Epithelial cell of esophagus (primary cell): ENCODE measurements at regions not wholly inside any gene's neighbourhood (a gene's known extent, or its start where the extent isn't known, plus 50 kb on each side); places are given as distances from the start of the nearest gene placed in this dataset.

ENCODE experiments used
- DNase-seq: peaks from one replicate; pipeline ENCODE4 v3.0.0; 2010; ENCODE audit warnings: low read depth
- H3K4me3 ChIP-seq: 2 replicates; pipeline ENCODE4 v1.5.1; 2011; ENCODE audit warnings: mild to moderate bottlenecking, low read length, control low read depth
- TF ChIP-seq, protein P1 (sequence below): IDR thresholded peaks from 2 replicates; pipeline ENCODE4 v1.5.1; 2011; ENCODE audit warnings: low read depth, mild to moderate bottlenecking, low read length, control low read depth, inconsistent platforms; ENCODE audit not compliant: insufficient read depth; ENCODE audit errors: missing control alignments

DNA sequence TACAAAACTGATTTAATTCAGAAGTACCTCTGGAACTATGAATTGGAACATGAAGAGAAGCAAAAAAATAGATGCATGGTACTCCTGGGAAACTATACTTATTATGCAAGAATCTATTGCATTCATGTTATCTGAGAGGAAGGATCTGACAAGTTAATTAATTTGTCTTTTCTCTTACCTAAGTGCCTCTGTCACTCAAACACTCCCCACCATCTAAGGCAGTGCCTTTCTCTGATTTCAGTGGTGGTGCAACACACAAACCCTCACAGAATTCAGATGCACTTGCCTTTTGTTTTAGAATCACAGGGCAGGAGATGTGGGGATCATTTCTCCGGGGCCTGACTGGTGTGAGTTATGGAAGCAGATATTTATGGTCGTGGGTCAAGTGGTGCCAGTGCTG is 52.5 kb upstream of the C9orf72 start:
- DNase-seq, result peak; percentile 14
- H3K4me3 ChIP-seq, result no peak overlapping the region

DNA sequence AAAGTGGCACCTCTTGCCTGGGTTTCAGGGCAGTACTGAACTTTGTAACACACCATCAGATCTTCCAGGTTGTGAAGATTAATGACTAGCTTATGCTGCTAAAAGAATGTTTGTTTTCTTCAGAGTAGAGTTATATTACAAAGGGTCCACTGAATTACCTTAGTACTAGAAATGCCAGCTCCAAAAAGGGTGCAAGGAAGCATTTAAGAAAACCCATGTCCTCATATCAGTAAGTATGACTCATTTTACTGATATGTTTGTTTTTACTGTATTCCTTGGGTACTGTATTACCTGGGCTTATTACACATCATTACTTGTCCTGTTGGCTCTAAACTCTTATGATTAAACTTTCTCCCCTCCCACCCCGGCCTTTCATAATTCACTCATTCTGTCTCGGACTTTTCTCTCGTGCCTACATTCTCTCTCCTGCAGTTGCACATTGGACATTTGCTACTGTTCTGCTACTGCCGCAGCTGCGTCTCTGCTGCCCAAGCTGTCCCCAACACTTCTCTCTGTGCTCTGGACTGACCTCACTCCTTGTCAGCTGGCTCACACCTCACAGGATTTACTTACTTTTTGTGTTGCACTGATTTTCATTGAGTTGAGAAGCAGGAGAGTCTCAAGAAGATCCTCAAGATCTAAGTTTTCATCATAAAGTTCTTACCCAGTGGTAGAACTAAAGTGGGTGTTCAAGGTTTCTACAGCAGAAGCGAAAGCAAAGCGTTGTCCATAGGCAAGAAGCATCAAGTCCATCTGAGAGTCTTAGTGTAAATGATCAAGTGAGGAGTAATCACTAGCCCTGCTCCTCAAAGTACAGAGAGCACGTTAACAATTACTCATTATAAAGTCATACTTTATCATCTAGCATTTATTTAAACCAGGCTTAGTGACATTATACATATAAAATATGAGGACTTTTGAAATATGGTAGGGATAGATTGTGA is 53.2 kb upstream of the C9orf72 start:
- no peak overlapping the region for H3K4me3 ChIP-seq
- TF ChIP-seq, protein P1, sequence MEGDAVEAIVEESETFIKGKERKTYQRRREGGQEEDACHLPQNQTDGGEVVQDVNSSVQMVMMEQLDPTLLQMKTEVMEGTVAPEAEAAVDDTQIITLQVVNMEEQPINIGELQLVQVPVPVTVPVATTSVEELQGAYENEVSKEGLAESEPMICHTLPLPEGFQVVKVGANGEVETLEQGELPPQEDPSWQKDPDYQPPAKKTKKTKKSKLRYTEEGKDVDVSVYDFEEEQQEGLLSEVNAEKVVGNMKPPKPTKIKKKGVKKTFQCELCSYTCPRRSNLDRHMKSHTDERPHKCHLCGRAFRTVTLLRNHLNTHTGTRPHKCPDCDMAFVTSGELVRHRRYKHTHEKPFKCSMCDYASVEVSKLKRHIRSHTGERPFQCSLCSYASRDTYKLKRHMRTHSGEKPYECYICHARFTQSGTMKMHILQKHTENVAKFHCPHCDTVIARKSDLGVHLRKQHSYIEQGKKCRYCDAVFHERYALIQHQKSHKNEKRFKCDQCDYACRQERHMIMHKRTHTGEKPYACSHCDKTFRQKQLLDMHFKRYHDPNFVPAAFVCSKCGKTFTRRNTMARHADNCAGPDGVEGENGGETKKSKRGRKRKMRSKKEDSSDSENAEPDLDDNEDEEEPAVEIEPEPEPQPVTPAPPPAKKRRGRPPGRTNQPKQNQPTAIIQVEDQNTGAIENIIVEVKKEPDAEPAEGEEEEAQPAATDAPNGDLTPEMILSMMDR, result no peak
- peak; percentile 83 for DNase-seq

More for the DNA sequence above, 52.5 kb upstream of the C9orf72 start:
- TF ChIP-seq, protein P1, result no peak

DNA sequence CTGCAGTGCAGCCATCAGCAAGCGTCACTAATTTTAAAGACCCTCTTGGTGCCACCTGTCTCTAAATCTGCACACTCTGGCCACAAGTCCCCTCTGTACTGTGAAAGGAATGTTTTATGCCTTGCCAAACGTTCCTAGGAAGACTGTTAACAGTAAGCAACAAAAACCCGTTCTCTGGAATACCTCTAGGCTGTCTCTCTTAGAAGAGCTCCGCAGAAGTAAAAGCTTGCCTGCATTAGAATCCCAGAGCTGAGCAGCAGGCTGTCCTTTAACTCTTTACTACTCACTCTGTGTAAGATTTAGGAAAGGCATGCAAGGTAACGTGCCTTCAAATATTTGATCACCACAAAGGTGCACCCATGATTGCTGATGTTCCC is 53.9 kb upstream of the C9orf72 start:
- H3K4me3 ChIP-seq, result no peak overlapping the region
- TF ChIP-seq, protein P1, result no peak
- no peak for DNase-seq

DNA sequence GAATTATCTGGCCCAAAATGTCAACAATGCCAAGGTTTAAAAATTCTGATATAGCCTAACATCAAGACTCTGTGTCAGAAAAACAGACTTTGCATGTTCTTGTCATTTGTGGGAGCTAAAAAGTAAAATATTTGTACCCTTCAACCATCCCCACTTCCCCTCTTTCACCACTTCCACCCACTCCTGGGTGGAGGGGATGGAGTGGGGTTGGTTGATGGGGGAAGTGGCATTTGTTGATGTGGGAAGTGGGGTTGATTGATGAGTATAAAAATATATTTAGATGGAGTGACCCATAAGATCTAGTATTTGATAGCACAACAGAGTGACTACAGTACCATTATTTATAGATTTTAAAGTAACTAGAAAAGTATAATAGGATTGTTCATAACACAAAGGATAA is 55.0 kb upstream of the C9orf72 start:
- TF ChIP-seq, protein P1, result no peak
- H3K4me3 ChIP-seq, result no peak overlapping the region
- DNase-seq, result no peak

DNA sequence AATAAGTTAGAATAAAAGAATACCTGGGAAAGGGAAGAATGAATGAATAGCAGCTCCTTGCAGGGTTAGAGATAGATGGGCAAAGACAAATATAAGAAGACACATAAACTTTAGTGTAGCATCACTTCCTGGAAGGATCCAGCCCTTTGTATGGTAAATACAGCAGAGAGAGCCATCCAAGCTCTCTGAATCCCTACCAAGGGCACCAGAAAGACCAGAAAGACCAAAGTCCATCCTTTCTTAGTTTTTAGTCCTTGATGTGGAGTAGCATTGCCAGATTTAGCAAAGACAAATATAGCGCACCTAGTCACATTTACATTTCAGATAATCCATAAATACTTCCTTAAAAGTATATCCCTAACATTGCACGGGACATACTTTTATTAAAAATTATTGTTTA is 56.1 kb upstream of the C9orf72 start:
- TF ChIP-seq, protein P1, result no peak
- DNase-seq, result no peak
- no peak overlapping the region for H3K4me3 ChIP-seq

DNA sequence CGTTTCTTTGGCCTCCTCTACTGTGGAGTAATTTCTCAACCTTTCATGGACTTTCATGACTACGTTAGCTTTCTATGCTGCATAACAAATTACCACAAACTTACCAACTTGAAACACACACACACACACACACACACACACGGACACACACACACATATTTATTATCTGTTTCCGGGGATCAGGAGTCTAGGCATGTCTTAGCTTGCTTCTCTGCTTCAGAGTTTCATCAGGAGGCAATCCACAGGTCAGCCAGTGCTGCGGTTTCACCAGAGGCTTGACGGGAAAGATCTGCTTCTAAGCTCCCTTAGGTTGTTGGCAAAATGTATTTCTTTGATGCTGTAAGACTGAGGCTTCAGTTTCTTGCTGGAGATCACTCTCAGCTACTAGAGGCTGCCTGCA is 59.0 kb upstream of the C9orf72 start:
- H3K4me3 ChIP-seq, result no peak overlapping the region
- TF ChIP-seq, protein P1, result no peak
- DNase-seq, result peak; percentile 89

DNA sequence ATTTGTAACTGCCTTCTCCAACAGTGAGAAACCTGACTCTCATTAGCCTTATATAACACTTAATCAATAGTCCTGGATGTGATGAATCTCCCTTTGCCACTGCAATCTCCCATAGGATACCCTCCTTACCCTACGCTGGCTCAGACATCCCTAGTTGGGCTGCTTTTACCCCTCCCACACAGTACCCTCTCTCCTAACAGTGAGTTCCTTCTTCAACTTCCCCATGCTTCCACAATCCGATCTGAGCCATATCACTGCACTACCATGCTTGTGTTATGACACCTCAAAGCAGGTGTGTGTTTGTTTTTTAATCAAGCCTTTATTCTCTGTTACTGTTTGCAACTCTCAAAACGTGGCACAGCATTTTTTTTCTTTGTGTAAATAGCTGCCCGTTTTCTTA is 60.5 kb upstream of the C9orf72 start:
- no peak for DNase-seq
- TF ChIP-seq, protein P1, result no peak
- no peak overlapping the region for H3K4me3 ChIP-seq
